KMS-11 (cell line): ENCODE measurements at regions not wholly inside any gene's neighbourhood (a gene's known extent, or its start where the extent isn't known, plus 50 kb on each side); places are given as distances from the start of the nearest gene placed in this dataset.

Source experiments
- H2AFZ ChIP-seq: fragments of 200-600 bp; sonication (generic); 2 replicates; pipeline ENCODE4 v1.6.1; 2016; ENCODE audit warnings: antibody characterized with exemption, mixed run types, low read depth
- H3K27ac ChIP-seq: fragments of 200-600 bp; sonication (generic); 2 replicates; pipeline ENCODE4 v1.6.1; 2016; ENCODE audit warnings: mild to moderate bottlenecking, mixed run types
- H3K27me3 ChIP-seq: fragments of 200-600 bp; sonication (generic); 2 replicates; pipeline ENCODE4 v1.6.1; 2017; ENCODE audit warnings: mild to moderate bottlenecking, low read depth, mixed run types, moderate library complexity; ENCODE audit not compliant: insufficient read depth
- H3K36me3 ChIP-seq: fragments of 200-600 bp; sonication (generic); 2 replicates; pipeline ENCODE4 v1.6.1; 2017; ENCODE audit warnings: mild to moderate bottlenecking, mixed run types; ENCODE audit not compliant: insufficient read depth
- H3K4me1 ChIP-seq: fragments of 200-600 bp; sonication (generic); 2 replicates; pipeline ENCODE4 v1.6.1; 2016; ENCODE audit warnings: mild to moderate bottlenecking, low read depth, mixed run types; ENCODE audit not compliant: poor library complexity, severe bottlenecking
- H3K4me2 ChIP-seq: fragments of 200-600 bp; sonication (generic); 2 replicates; pipeline ENCODE4 v1.7.0; 2016; ENCODE audit warnings: mild to moderate bottlenecking, mixed run types
- H3K4me3 ChIP-seq: fragments of 200-600 bp; sonication (generic); IDR thresholded peaks from 2 replicates; pipeline ENCODE4 v1.6.1; 2017; ENCODE audit warnings: low read depth, low read length, mixed read lengths; ENCODE audit not compliant: insufficient read depth
- H3K79me2 ChIP-seq: fragments of 200-600 bp; sonication (generic); 2 replicates; pipeline ENCODE4 v1.6.1; 2016; ENCODE audit warnings: low read depth, mixed run types; ENCODE audit not compliant: insufficient read depth
- H3K9ac ChIP-seq: fragments of 200-600 bp; sonication (generic); 2 replicates; pipeline ENCODE4 v1.6.1; 2016; ENCODE audit warnings: mild to moderate bottlenecking, mixed run types
- H4K20me1 ChIP-seq: fragments of 200-600 bp; sonication (generic); 2 replicates; pipeline ENCODE4 v1.6.1; 2016; ENCODE audit warnings: mild to moderate bottlenecking, mixed run types; ENCODE audit not compliant: insufficient read depth
- CTCF ChIP-seq: fragments of 200-600 bp; sonication (generic); conservative IDR thresholded peaks from 2 replicates; pipeline ENCODE4 v1.6.1; 2017; ENCODE audit warnings: low read depth, mild to moderate bottlenecking, antibody characterized with exemption, low read length, moderate library complexity, mixed read lengths

DNA sequence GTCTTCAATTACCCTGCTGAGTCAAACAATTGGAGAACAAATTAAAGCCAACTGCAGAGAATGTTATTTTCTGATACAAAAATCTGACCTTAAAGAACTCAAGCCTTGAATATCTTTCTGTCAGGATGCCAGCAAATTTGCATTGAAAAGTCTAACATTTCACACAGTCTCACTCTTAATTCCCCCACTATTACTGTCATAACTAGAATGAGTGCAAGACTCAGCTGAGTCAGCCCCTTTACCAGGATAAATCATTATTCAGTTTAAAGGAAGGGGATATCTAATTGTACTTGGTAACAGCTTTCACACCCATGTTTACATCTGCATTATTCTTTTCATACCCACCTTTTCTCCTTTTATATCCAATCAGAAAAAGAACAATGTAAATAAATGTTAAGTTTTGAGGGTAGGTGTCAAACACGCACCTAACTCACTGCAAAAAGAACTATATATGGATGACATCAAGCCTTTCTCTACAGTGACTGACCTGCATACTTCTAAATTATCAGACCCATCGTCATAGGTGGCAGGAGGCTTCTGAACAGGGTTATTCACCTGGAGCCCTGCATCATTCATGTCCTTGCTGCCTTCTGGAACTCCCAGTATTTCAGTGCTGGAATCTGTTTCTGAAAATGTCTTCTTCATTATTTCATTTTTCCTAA lies 117.4 kb downstream of the TMA16 start:
- Histone ChIP-seq H3K36me3 (no peaks in the 10 kb centered on the region), H3K79me2 (no peaks in the 10 kb centered on the region), H3K9ac (no peak overlapping the region), H3K27me3 (no peaks in the 10 kb centered on the region), H3K4me1 (no peaks in the 10 kb centered on the region), H4K20me1 (no peaks in the 10 kb centered on the region), H3K27ac (no peak overlapping the region), H3K4me2 (no peak overlapping the region), H3K4me3 (no peak overlapping the region), H2AFZ (no peak overlapping the region)
- no peak for TF ChIP-seq CTCF

- no peak for TF ChIP-seq CTCF
- Histone ChIP-seq H3K36me3 (no peaks in the 10 kb centered on the region), H3K79me2 (no peaks in the 10 kb centered on the region), H3K4me2 (no peak overlapping the region), H3K9ac (no peak overlapping the region), H3K27me3 (no peaks in the 10 kb centered on the region), H3K27ac (no peak overlapping the region), H3K4me1 (no peaks in the 10 kb centered on the region), H4K20me1 (no peaks in the 10 kb centered on the region), H2AFZ (no peak overlapping the region), H3K4me3 (no peak overlapping the region)
Measured at GRCh38 chr4:163612762-163613161, 118.3 kb downstream of the TMA16 start.

DNA sequence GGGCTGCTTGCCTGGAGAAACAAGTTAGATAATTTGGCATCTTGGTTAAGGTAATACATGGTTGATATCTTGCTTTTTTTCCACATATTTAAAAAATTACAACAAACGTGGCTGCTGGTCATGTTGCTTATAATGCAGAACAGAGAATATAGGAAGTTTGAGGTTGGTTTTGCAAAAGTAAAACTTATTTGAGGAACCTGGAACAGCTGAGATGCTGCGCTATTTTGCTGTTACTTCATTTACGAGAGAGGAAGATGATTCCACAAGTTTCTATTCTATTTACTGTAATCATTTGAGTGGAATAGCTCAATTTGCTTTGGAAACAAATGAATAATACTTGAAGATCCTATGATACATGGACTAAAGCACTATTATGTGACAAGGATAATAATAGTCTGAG lies 118.9 kb downstream of the TMA16 start:
- no peak for TF ChIP-seq CTCF
- H3K4me3 ChIP-seq, result no peak overlapping the region
- no peaks in the 10 kb centered on the region for H3K4me1 ChIP-seq
- no peak overlapping the region for H2AFZ ChIP-seq
- H3K79me2 ChIP-seq, result no peaks in the 10 kb centered on the region
- no peak overlapping the region for H3K4me2 ChIP-seq
- H3K36me3 ChIP-seq, result no peaks in the 10 kb centered on the region
- H3K27ac ChIP-seq, result no peak overlapping the region
- no peak overlapping the region for H3K9ac ChIP-seq
- H3K27me3 ChIP-seq, result no peaks in the 10 kb centered on the region
- no peaks in the 10 kb centered on the region for H4K20me1 ChIP-seq

GRCh38 chr4:163614866-163615265 lies 120.4 kb downstream of the TMA16 start:
- Histone ChIP-seq H3K79me2 (no peaks in the 10 kb centered on the region), H3K27me3 (no peaks in the 10 kb centered on the region), H3K4me3 (no peak overlapping the region), H3K36me3 (no peaks in the 10 kb centered on the region), H2AFZ (no peak overlapping the region), H3K27ac (no peak overlapping the region), H3K4me2 (no peak overlapping the region), H4K20me1 (no peaks in the 10 kb centered on the region), H3K9ac (no peak overlapping the region), H3K4me1 (no peaks in the 10 kb centered on the region)
- TF ChIP-seq CTCF, result no peak
